Left ventricle myocardium inferior (tissue), 1 donor: ENCODE measurements at regions not wholly inside any gene's neighbourhood (a gene's known extent, or its start where the extent isn't known, plus 50 kb on each side); places are given as distances from the start of the nearest gene placed in this dataset.

Experiments
- DNase-seq: peaks from one replicate; pipeline ENCODE4 v3.0.0-alpha.2; 2020
- H3K27ac ChIP-seq: fragments of 200-600 bp; replicated peaks from 2 replicates; pipeline ENCODE4 v1.8.0; 2021
- H3K27me3 ChIP-seq: fragments of 200-600 bp; 2 replicates; pipeline ENCODE4 v1.8.0; 2021; ENCODE audit warnings: low read depth
- H3K36me3 ChIP-seq: fragments of 200-600 bp; 2 replicates; pipeline ENCODE4 v1.8.0; 2021
- H3K4me1 ChIP-seq: fragments of 200-600 bp; 2 replicates; pipeline ENCODE4 v1.8.0; 2021
- H3K4me3 ChIP-seq: fragments of 200-600 bp; 2 replicates; pipeline ENCODE4 v1.8.0; 2021; ENCODE audit warnings: mild to moderate bottlenecking, moderate library complexity
- H3K9me3 ChIP-seq: fragments of 200-600 bp; replicated peaks from 2 replicates; pipeline ENCODE4 v1.8.0; 2021
- CTCF ChIP-seq: fragments of 200-600 bp; IDR thresholded peaks from 2 replicates; pipeline ENCODE4 v1.8.0; 2021; ENCODE audit warnings: antibody characterized with exemption, mild to moderate bottlenecking, borderline replicate concordance
- intact Hi-C: fragments of 100-400 bp; cut with micrococcal nuclease; formaldehyde crosslinking; loops from one replicate; pipeline ENCODE4 v1.11.0; 2022
- donor health status: DM: no; HTN: yes; CAD: no; lungs with severe emphysema.

- Histone ChIP-seq H3K9me3 (no peaks in the 10 kb centered on the region), H3K27ac (no peak overlapping the region), H3K4me3 (no peak overlapping the region), H3K4me1 (peaks cover 7% of the 10 kb centered on the region), H3K36me3 (no peaks in the 10 kb centered on the region), H3K27me3 (no peaks in the 10 kb centered on the region)
- no peak for DNase-seq
- intact Hi-C loops = no loop called here
- TF ChIP-seq CTCF = no peak
Observed at GRCh38 chr1:213530611-213531320, 457.0 kb upstream of the PROX1 start.

- DNase-seq = no peak
- no peak overlapping the region for H3K27ac ChIP-seq
- H3K27me3 ChIP-seq = no peaks in the 10 kb centered on the region
- H3K4me3 ChIP-seq = no peak overlapping the region
- no peak for TF ChIP-seq CTCF
- no peaks in the 10 kb centered on the region for H3K9me3 ChIP-seq
- intact Hi-C loops = no loop called here
- H3K36me3 ChIP-seq = no peaks in the 10 kb centered on the region
- H3K4me1 ChIP-seq = peaks cover 7% of the 10 kb centered on the region
Observed at GRCh38 chr1:213531369-213532310, 456.1 kb upstream of the PROX1 start.

- Histone ChIP-seq H3K27ac (no peak overlapping the region), H3K4me3 (no peak overlapping the region), H3K9me3 (no peaks in the 10 kb centered on the region), H3K4me1 (peaks cover 7% of the 10 kb centered on the region), H3K27me3 (no peaks in the 10 kb centered on the region), H3K36me3 (no peaks in the 10 kb centered on the region)
- intact Hi-C loops = no loop called here
- no peak for DNase-seq
- TF ChIP-seq CTCF = no peak
Observed at GRCh38 chr1:213533125-213533524, 454.6 kb upstream of the PROX1 start.

GRCh38 chr1:213535679-213536078 lies 452.1 kb upstream of the PROX1 start:
- no peak overlapping the region for H3K4me3 ChIP-seq
- H3K36me3 ChIP-seq = no peaks in the 10 kb centered on the region
- intact Hi-C loops = no loop called here
- H3K9me3 ChIP-seq = no peaks in the 10 kb centered on the region
- H3K27me3 ChIP-seq = no peaks in the 10 kb centered on the region
- no peak for TF ChIP-seq CTCF
- no peak for DNase-seq
- peaks cover 3% of the 10 kb centered on the region for H3K4me1 ChIP-seq
- H3K27ac ChIP-seq = no peak overlapping the region

GRCh38 chr1:213538251-213538650 lies 449.5 kb upstream of the PROX1 start:
- TF ChIP-seq CTCF = no peak
- Histone ChIP-seq H3K36me3 (no peaks in the 10 kb centered on the region), H3K4me3 (no peak overlapping the region), H3K27me3 (no peaks in the 10 kb centered on the region), H3K27ac (no peak overlapping the region), H3K9me3 (no peaks in the 10 kb centered on the region), H3K4me1 (no peaks in the 10 kb centered on the region)
- no peak for DNase-seq
- intact Hi-C loops = no loop called here
